ENCODE measurements at regions not wholly inside any gene's neighbourhood (a gene's known extent, or its start where the extent isn't known, plus 50 kb on each side); places are given as distances from the start of the nearest gene placed in this dataset.

GRCh38 chr17:36765436-36766043 lies 164.2 kb downstream of the MRM1 start:
- TF ChIP-seq EP300 (IDR thresholded peaks at IDR 0.05) (no peak), POLR2A (IDR thresholded peaks at IDR 0.05) (no peak), POLR2AphosphoS5 (IDR thresholded peaks at IDR 0.05) (no peak)
- TF ChIP-seq, protein P1, sequence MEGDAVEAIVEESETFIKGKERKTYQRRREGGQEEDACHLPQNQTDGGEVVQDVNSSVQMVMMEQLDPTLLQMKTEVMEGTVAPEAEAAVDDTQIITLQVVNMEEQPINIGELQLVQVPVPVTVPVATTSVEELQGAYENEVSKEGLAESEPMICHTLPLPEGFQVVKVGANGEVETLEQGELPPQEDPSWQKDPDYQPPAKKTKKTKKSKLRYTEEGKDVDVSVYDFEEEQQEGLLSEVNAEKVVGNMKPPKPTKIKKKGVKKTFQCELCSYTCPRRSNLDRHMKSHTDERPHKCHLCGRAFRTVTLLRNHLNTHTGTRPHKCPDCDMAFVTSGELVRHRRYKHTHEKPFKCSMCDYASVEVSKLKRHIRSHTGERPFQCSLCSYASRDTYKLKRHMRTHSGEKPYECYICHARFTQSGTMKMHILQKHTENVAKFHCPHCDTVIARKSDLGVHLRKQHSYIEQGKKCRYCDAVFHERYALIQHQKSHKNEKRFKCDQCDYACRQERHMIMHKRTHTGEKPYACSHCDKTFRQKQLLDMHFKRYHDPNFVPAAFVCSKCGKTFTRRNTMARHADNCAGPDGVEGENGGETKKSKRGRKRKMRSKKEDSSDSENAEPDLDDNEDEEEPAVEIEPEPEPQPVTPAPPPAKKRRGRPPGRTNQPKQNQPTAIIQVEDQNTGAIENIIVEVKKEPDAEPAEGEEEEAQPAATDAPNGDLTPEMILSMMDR (IDR thresholded peaks at IDR 0.05), result no peak
